ENCODE measurements at regions not wholly inside any gene's neighbourhood (a gene's known extent, or its start where the extent isn't known, plus 50 kb on each side); places are given as distances from the start of the nearest gene placed in this dataset.

DNA sequence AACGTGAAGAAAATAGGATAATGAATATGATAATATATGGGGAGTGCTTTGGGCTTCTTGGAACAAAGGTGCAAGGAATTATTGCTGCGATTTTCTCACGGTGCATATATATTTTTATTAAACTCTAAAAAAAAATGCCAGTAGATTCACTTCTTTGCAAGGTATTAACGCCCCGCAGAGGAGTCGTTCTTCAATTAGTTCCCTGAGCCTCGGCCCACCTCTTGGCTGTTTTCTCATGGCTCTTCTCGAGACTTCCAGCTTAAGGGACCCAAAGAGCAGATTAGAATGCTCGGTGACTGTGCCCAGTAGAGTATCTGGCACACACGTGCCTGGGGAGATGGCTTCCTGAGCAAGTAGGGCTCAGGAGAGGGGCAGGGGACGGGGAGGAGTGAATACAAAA lies 367.4 kb downstream of the MID1IP1 start:
- TF ChIP-seq, protein P1, sequence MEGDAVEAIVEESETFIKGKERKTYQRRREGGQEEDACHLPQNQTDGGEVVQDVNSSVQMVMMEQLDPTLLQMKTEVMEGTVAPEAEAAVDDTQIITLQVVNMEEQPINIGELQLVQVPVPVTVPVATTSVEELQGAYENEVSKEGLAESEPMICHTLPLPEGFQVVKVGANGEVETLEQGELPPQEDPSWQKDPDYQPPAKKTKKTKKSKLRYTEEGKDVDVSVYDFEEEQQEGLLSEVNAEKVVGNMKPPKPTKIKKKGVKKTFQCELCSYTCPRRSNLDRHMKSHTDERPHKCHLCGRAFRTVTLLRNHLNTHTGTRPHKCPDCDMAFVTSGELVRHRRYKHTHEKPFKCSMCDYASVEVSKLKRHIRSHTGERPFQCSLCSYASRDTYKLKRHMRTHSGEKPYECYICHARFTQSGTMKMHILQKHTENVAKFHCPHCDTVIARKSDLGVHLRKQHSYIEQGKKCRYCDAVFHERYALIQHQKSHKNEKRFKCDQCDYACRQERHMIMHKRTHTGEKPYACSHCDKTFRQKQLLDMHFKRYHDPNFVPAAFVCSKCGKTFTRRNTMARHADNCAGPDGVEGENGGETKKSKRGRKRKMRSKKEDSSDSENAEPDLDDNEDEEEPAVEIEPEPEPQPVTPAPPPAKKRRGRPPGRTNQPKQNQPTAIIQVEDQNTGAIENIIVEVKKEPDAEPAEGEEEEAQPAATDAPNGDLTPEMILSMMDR (conservative IDR thresholded peaks at IDR 0.05; ENCODE audit: low read depth, low read length), result no peak
- no peak for TF ChIP-seq EZH2 (IDR thresholded peaks at IDR 0.05; ENCODE audit: low read length, unreplicated experiment)
